Stimulated activated CD8-positive, alpha-beta memory T cell treated with anti-CD3 and anti-CD28 coated beads, Interleukin-2, amount 100 ng/mL, for 48 hours (primary cell): ENCODE measurements at regions not wholly inside any gene's neighbourhood (a gene's known extent, or its start where the extent isn't known, plus 50 kb on each side); places are given as distances from the start of the nearest gene placed in this dataset.
"Not testable (repeated sequence)": the region's sequence is repeated elsewhere in the genome, so short reads cannot be mapped to it uniquely, and the experiment has no call there.

Experiments
- DNase-seq, 2 donors: peaks; one replicate each; pipeline ENCODE4 v3.0.0-alpha.2; 2020; ENCODE audit warnings: low read depth in 2 of 2

GRCh38 chr20:20795721-20796120 lies 83.3 kb upstream of the RALGAPA2 start:
- no peak for DNase-seq

- DNase-seq: no peak
Observed at GRCh38 chr20:20795119-20795518, 82.7 kb upstream of the RALGAPA2 start.

- DNase-seq: no peak
Observed at GRCh38 chr20:20793591-20793990, 81.1 kb upstream of the RALGAPA2 start.

- no peak for DNase-seq
Observed at GRCh38 chr20:20791664-20792568, 79.5 kb upstream of the RALGAPA2 start.

GRCh38 chr20:20788308-20788707 lies 75.9 kb upstream of the RALGAPA2 start:
- no peak for DNase-seq

- DNase-seq: no peak
Observed at GRCh38 chr20:20786428-20786827, 74.0 kb upstream of the RALGAPA2 start.

GRCh38 chr20:20785226-20785625 lies 72.8 kb upstream of the RALGAPA2 start:
- no peak for DNase-seq

- not testable (repeated sequence) for DNase-seq
Observed at GRCh38 chr20:20784450-20784849, 72.0 kb upstream of the RALGAPA2 start.

- DNase-seq: no peak
Observed at GRCh38 chr20:20783450-20783849, 71.0 kb upstream of the RALGAPA2 start.

GRCh38 chr20:20782755-20783154 lies 70.3 kb upstream of the RALGAPA2 start:
- DNase-seq: no peak

- no peak for DNase-seq
Observed at GRCh38 chr20:20782231-20782630, 69.8 kb upstream of the RALGAPA2 start.

GRCh38 chr20:20781029-20781428 lies 68.6 kb upstream of the RALGAPA2 start:
- no peak for DNase-seq

- DNase-seq: no peak
Observed at GRCh38 chr20:20780127-20780824, 67.8 kb upstream of the RALGAPA2 start.

GRCh38 chr20:20778676-20779075 lies 66.2 kb upstream of the RALGAPA2 start:
- no peak for DNase-seq

GRCh38 chr20:20772497-20773085 lies 60.1 kb upstream of the RALGAPA2 start:
- no peak for DNase-seq

GRCh38 chr20:20768202-20768815 lies 55.9 kb upstream of the RALGAPA2 start:
- no peak for DNase-seq

- no peak for DNase-seq
Observed at GRCh38 chr20:20765696-20766365, 53.4 kb upstream of the RALGAPA2 start.

GRCh38 chr20:20763650-20764049 lies 51.2 kb upstream of the RALGAPA2 start:
- no peak for DNase-seq
